ENCODE measurements at regions not wholly inside any gene's neighbourhood (a gene's known extent, or its start where the extent isn't known, plus 50 kb on each side); places are given as distances from the start of the nearest gene placed in this dataset.

GRCh38 chr7:13518738-13519137 lies 470.7 kb downstream of the ETV1 start:
- FAIRE-seq = peak; percentile 44

- no peak for FAIRE-seq
Measured at GRCh38 chr7:13524076-13524475, 465.4 kb downstream of the ETV1 start.

GRCh38 chr7:13532028-13532753 lies 457.3 kb downstream of the ETV1 start:
- FAIRE-seq = no peak

- no peak for FAIRE-seq
Measured at GRCh38 chr7:13538669-13539068, 450.8 kb downstream of the ETV1 start.

GRCh38 chr7:13540429-13540828 lies 449.0 kb downstream of the ETV1 start:
- no peak for FAIRE-seq

- no peak for FAIRE-seq
Measured at GRCh38 chr7:13541326-13541725, 448.1 kb downstream of the ETV1 start.

- no peak for FAIRE-seq
Measured at GRCh38 chr7:13542451-13542850, 447.0 kb downstream of the ETV1 start.

- FAIRE-seq = no peak
Measured at GRCh38 chr7:13551503-13551902, 438.0 kb downstream of the ETV1 start.

GRCh38 chr7:13560441-13560840 lies 429.0 kb downstream of the ETV1 start:
- FAIRE-seq = no peak

- no peak for FAIRE-seq
Measured at GRCh38 chr7:13563257-13563656, 426.2 kb downstream of the ETV1 start.

- FAIRE-seq = no peak
Measured at GRCh38 chr7:13563680-13564079, 425.8 kb downstream of the ETV1 start.

- no peak for FAIRE-seq
Measured at GRCh38 chr7:13577566-13578145, 411.8 kb downstream of the ETV1 start.

- no peak for FAIRE-seq
Measured at GRCh38 chr7:13578294-13578693, 411.2 kb downstream of the ETV1 start.

- no peak for FAIRE-seq
Measured at GRCh38 chr7:13581097-13581496, 408.4 kb downstream of the ETV1 start.

- no peak for FAIRE-seq
Measured at GRCh38 chr7:13593854-13594253, 395.6 kb downstream of the ETV1 start.

- FAIRE-seq = no peak
Measured at GRCh38 chr7:13602036-13602435, 387.4 kb downstream of the ETV1 start.

GRCh38 chr7:13603016-13603415 lies 386.4 kb downstream of the ETV1 start:
- FAIRE-seq = no peak

- no peak for FAIRE-seq
Measured at GRCh38 chr7:13603661-13604060, 385.8 kb downstream of the ETV1 start.

GRCh38 chr7:13604178-13604577 lies 385.3 kb downstream of the ETV1 start:
- FAIRE-seq = no peak

- no peak for FAIRE-seq
Measured at GRCh38 chr7:13610372-13610771, 379.1 kb downstream of the ETV1 start.

- no peak for FAIRE-seq
Measured at GRCh38 chr7:13615679-13616078, 373.8 kb downstream of the ETV1 start.

GRCh38 chr7:13627455-13627854 lies 362.0 kb downstream of the ETV1 start:
- no peak for FAIRE-seq

- no peak for FAIRE-seq
Measured at GRCh38 chr7:13628239-13629001, 361.0 kb downstream of the ETV1 start.

Measured in A204.1 (cell line).